ENCODE measurements at regions not wholly inside any gene's neighbourhood (a gene's known extent, or its start where the extent isn't known, plus 50 kb on each side); places are given as distances from the start of the nearest gene placed in this dataset.
A peak's percentile ranks its signal among the peaks of the same experiment; 100 is the strongest.

GRCh38 chr7:130914554-130915294 is 180.7 kb upstream of the KLF14 start:
- Histone ChIP-seq H3K27me3 (ENCODE audit: control insufficient read depth, insufficient read depth, low read length) (no peaks in the 10 kb centered on the region), H3K36me3 (ENCODE audit: control insufficient read depth, insufficient read depth, low read length) (no peaks in the 10 kb centered on the region), H3K27ac (ENCODE audit: low read depth, low read length) (no peak overlapping the region), H3K9ac (ENCODE audit: low read length) (no peak overlapping the region), H3K4me3 (ENCODE audit: low read length) (no peak overlapping the region), H3K4me1 (ENCODE audit: control insufficient read depth, insufficient read depth, low read length) (peaks cover 22% of the 10 kb centered on the region)

- Histone ChIP-seq H3K27ac (ENCODE audit: low read depth, low read length) (peak overlapping the region; percentile 11), H3K36me3 (ENCODE audit: control insufficient read depth, insufficient read depth, low read length) (no peaks in the 10 kb centered on the region), H3K9ac (ENCODE audit: low read length) (no peak overlapping the region), H3K4me1 (ENCODE audit: control insufficient read depth, insufficient read depth, low read length) (peaks cover 18% of the 10 kb centered on the region), H3K4me3 (ENCODE audit: low read length) (no peak overlapping the region), H3K27me3 (ENCODE audit: control insufficient read depth, insufficient read depth, low read length) (no peaks in the 10 kb centered on the region)
Measured at GRCh38 chr7:130917669-130918128, 183.7 kb upstream of the KLF14 start.

GRCh38 chr7:130918129-130919052 is 184.4 kb upstream of the KLF14 start:
- peaks cover 18% of the 10 kb centered on the region for H3K4me1 ChIP-seq (ENCODE audit: control insufficient read depth, insufficient read depth, low read length)
- H3K27ac ChIP-seq (ENCODE audit: low read depth, low read length): peak overlapping the region; percentile 11
- no peaks in the 10 kb centered on the region for H3K36me3 ChIP-seq (ENCODE audit: control insufficient read depth, insufficient read depth, low read length)
- no peak overlapping the region for H3K9ac ChIP-seq (ENCODE audit: low read length)
- H3K4me3 ChIP-seq (ENCODE audit: low read length): no peak overlapping the region
- no peaks in the 10 kb centered on the region for H3K27me3 ChIP-seq (ENCODE audit: control insufficient read depth, insufficient read depth, low read length)

GRCh38 chr7:130919316-130920103 is 185.5 kb upstream of the KLF14 start:
- Histone ChIP-seq H3K4me3 (ENCODE audit: low read length) (no peak overlapping the region), H3K9ac (ENCODE audit: low read length) (no peak overlapping the region), H3K36me3 (ENCODE audit: control insufficient read depth, insufficient read depth, low read length) (peaks cover 3% of the 10 kb centered on the region), H3K27ac (ENCODE audit: low read depth, low read length) (no peak overlapping the region), H3K4me1 (ENCODE audit: control insufficient read depth, insufficient read depth, low read length) (peaks cover 13% of the 10 kb centered on the region), H3K27me3 (ENCODE audit: control insufficient read depth, insufficient read depth, low read length) (no peaks in the 10 kb centered on the region)

- Histone ChIP-seq H3K9ac (ENCODE audit: low read length) (no peak overlapping the region), H3K36me3 (ENCODE audit: control insufficient read depth, insufficient read depth, low read length) (peaks cover 3% of the 10 kb centered on the region), H3K4me1 (ENCODE audit: control insufficient read depth, insufficient read depth, low read length) (peaks cover 13% of the 10 kb centered on the region), H3K27ac (ENCODE audit: low read depth, low read length) (no peak overlapping the region), H3K27me3 (ENCODE audit: control insufficient read depth, insufficient read depth, low read length) (no peaks in the 10 kb centered on the region), H3K4me3 (ENCODE audit: low read length) (no peak overlapping the region)
Measured at GRCh38 chr7:130920122-130920521, 186.1 kb upstream of the KLF14 start.

- Histone ChIP-seq H3K4me1 (ENCODE audit: control insufficient read depth, insufficient read depth, low read length) (peaks cover 7% of the 10 kb centered on the region), H3K27me3 (ENCODE audit: control insufficient read depth, insufficient read depth, low read length) (no peaks in the 10 kb centered on the region), H3K36me3 (ENCODE audit: control insufficient read depth, insufficient read depth, low read length) (peaks cover 3% of the 10 kb centered on the region), H3K4me3 (ENCODE audit: low read length) (peak overlapping the region; percentile 47), H3K9ac (ENCODE audit: low read length) (peak overlapping the region; percentile 26), H3K27ac (ENCODE audit: low read depth, low read length) (peak overlapping the region; percentile 85)
Measured at GRCh38 chr7:130921391-130922180, 187.6 kb upstream of the KLF14 start.

GRCh38 chr7:130922206-130923112 is 188.5 kb upstream of the KLF14 start:
- no peak overlapping the region for H3K4me3 ChIP-seq (ENCODE audit: low read length)
- H3K36me3 ChIP-seq (ENCODE audit: control insufficient read depth, insufficient read depth, low read length): peaks cover 3% of the 10 kb centered on the region
- H3K27me3 ChIP-seq (ENCODE audit: control insufficient read depth, insufficient read depth, low read length): no peaks in the 10 kb centered on the region
- peaks cover 7% of the 10 kb centered on the region for H3K4me1 ChIP-seq (ENCODE audit: control insufficient read depth, insufficient read depth, low read length)
- no peak overlapping the region for H3K9ac ChIP-seq (ENCODE audit: low read length)
- peak overlapping the region; percentile 85 for H3K27ac ChIP-seq (ENCODE audit: low read depth, low read length)

GRCh38 chr7:130923365-130923764 is 189.4 kb upstream of the KLF14 start:
- Histone ChIP-seq H3K4me3 (ENCODE audit: low read length) (no peak overlapping the region), H3K27me3 (ENCODE audit: control insufficient read depth, insufficient read depth, low read length) (no peaks in the 10 kb centered on the region), H3K27ac (ENCODE audit: low read depth, low read length) (no peak overlapping the region), H3K4me1 (ENCODE audit: control insufficient read depth, insufficient read depth, low read length) (peaks cover 7% of the 10 kb centered on the region), H3K9ac (ENCODE audit: low read length) (no peak overlapping the region), H3K36me3 (ENCODE audit: control insufficient read depth, insufficient read depth, low read length) (peaks cover 3% of the 10 kb centered on the region)

- Histone ChIP-seq H3K27ac (ENCODE audit: low read depth, low read length) (no peak overlapping the region), H3K36me3 (ENCODE audit: control insufficient read depth, insufficient read depth, low read length) (peaks cover 3% of the 10 kb centered on the region)
Measured at GRCh38 chr7:130923930-130924329, 189.9 kb upstream of the KLF14 start.

GRCh38 chr7:130925136-130925794 is 191.3 kb upstream of the KLF14 start:
- Histone ChIP-seq H3K4me3 (ENCODE audit: low read length) (no peak overlapping the region), H3K27me3 (ENCODE audit: control insufficient read depth, insufficient read depth, low read length) (no peaks in the 10 kb centered on the region), H3K27ac (ENCODE audit: low read depth, low read length) (no peak overlapping the region), H3K9ac (ENCODE audit: low read length) (no peak overlapping the region), H3K36me3 (ENCODE audit: control insufficient read depth, insufficient read depth, low read length) (peaks cover 3% of the 10 kb centered on the region), H3K4me1 (ENCODE audit: control insufficient read depth, insufficient read depth, low read length) (peaks cover 4% of the 10 kb centered on the region)

More at GRCh38 chr7:130923930-130924329, 189.9 kb upstream of the KLF14 start:
- Histone ChIP-seq H3K9ac (ENCODE audit: low read length) (no peak overlapping the region), H3K27me3 (ENCODE audit: control insufficient read depth, insufficient read depth, low read length) (no peaks in the 10 kb centered on the region), H3K4me1 (ENCODE audit: control insufficient read depth, insufficient read depth, low read length) (peaks cover 7% of the 10 kb centered on the region), H3K4me3 (ENCODE audit: low read length) (no peak overlapping the region)
